ENCODE measurements at regions not wholly inside any gene's neighbourhood (a gene's known extent, or its start where the extent isn't known, plus 50 kb on each side); places are given as distances from the start of the nearest gene placed in this dataset.

- intact Hi-C loops (cut with DNase I; ENCODE audit: low total_unique reads), result no loop called here
- H3K27ac ChIP-seq, result no peak overlapping the region
- DNase-seq, result no peak
- TF ChIP-seq, protein P1, sequence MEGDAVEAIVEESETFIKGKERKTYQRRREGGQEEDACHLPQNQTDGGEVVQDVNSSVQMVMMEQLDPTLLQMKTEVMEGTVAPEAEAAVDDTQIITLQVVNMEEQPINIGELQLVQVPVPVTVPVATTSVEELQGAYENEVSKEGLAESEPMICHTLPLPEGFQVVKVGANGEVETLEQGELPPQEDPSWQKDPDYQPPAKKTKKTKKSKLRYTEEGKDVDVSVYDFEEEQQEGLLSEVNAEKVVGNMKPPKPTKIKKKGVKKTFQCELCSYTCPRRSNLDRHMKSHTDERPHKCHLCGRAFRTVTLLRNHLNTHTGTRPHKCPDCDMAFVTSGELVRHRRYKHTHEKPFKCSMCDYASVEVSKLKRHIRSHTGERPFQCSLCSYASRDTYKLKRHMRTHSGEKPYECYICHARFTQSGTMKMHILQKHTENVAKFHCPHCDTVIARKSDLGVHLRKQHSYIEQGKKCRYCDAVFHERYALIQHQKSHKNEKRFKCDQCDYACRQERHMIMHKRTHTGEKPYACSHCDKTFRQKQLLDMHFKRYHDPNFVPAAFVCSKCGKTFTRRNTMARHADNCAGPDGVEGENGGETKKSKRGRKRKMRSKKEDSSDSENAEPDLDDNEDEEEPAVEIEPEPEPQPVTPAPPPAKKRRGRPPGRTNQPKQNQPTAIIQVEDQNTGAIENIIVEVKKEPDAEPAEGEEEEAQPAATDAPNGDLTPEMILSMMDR (IDR thresholded peaks at IDR 0.05), result no peak
- no peaks in the 10 kb centered on the region for H3K36me3 ChIP-seq
- peaks cover 0 to 5% (median 0%) of the 10 kb centered on the region in 3 donors for H3K9me3 ChIP-seq
- no peak overlapping the region for H3K4me3 ChIP-seq
- H3K27me3 ChIP-seq, result no peaks in the 10 kb centered on the region
- peaks cover 0 to 26% (median 10%) of the 10 kb centered on the region in 4 donors for H3K4me1 ChIP-seq
These were observed 256.7 kb downstream of the ANAPC1 start for GRCh38 chr2:111627256-111627655.

- no peaks in the 10 kb centered on the region for H3K36me3 ChIP-seq
- H3K4me3 ChIP-seq, result no peak overlapping the region
These were observed 255.8 kb downstream of the ANAPC1 start for GRCh38 chr2:111628221-111628620.

GRCh38 chr2:111629983-111630382 lies 254.0 kb downstream of the ANAPC1 start:
- TF ChIP-seq, protein P1 (IDR thresholded peaks at IDR 0.05), result no peak
- Histone ChIP-seq H3K36me3 (no peaks in the 10 kb centered on the region), H3K9me3 (peaks cover 0 to 5% (median 0%) of the 10 kb centered on the region in 3 donors), H3K4me3 (no peak overlapping the region), H3K27ac (no peak overlapping the region), H3K27me3 (no peaks in the 10 kb centered on the region), H3K4me1 (peaks cover 0 to 40% (median 16%) of the 10 kb centered on the region in 4 donors)
- intact Hi-C loops (cut with DNase I; ENCODE audit: low total_unique reads), result no loop called here
- no peak for DNase-seq

More at GRCh38 chr2:111628221-111628620, 255.8 kb downstream of the ANAPC1 start:
- Histone ChIP-seq H3K4me1 (peaks cover 0 to 33% (median 16%) of the 10 kb centered on the region in 4 donors), H3K27ac (no peak overlapping the region), H3K9me3 (peaks cover 0 to 5% (median 0%) of the 10 kb centered on the region in 3 donors), H3K27me3 (no peaks in the 10 kb centered on the region)
- DNase-seq, result no peak
- TF ChIP-seq, protein P1 (IDR thresholded peaks at IDR 0.05), result no peak
- intact Hi-C loops (cut with DNase I; ENCODE audit: low total_unique reads), result no loop called here

DNA sequence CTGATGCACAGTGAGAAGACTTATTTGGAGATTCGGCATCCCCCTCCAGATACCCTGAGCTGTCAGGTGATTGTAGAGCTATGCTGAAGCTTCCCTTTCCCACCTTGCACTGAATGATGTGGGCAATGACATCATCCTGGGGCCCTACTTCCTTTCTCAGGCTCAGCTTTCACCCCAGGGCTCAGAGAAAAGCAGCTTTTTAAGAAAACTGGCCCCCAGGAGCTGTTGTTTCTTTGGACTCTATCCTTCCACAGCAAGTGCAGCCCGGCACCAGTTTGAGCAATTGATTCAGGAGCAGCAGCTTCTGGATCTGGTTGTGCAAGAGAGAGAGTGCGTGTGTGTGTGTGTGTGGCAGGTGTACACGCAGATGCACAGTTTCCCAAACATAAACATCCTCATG lies 251.3 kb downstream of the ANAPC1 start:
- TF ChIP-seq, protein P1 (IDR thresholded peaks at IDR 0.05), result no peak
- intact Hi-C loops (cut with DNase I; ENCODE audit: low total_unique reads), result no loop called here
- H3K4me1 ChIP-seq, result peaks cover 0 to 37% (median 15%) of the 10 kb centered on the region in 4 donors
- DNase-seq, result no peak
- H3K36me3 ChIP-seq, result no peaks in the 10 kb centered on the region
- H3K27me3 ChIP-seq, result no peaks in the 10 kb centered on the region
- H3K27ac ChIP-seq, result no peak overlapping the region
- H3K4me3 ChIP-seq, result no peak overlapping the region
- H3K9me3 ChIP-seq, result peaks cover 0 to 5% (median 0%) of the 10 kb centered on the region in 3 donors

- peaks cover 0 to 37% (median 15%) of the 10 kb centered on the region in 4 donors for H3K4me1 ChIP-seq
- TF ChIP-seq, protein P1 (IDR thresholded peaks at IDR 0.05), result no peak
- H3K27ac ChIP-seq, result no peak overlapping the region
- H3K9me3 ChIP-seq, result peaks cover 0 to 5% (median 0%) of the 10 kb centered on the region in 3 donors
- intact Hi-C loops (cut with DNase I; ENCODE audit: low total_unique reads), result no loop called here
- no peaks in the 10 kb centered on the region for H3K36me3 ChIP-seq
- H3K4me3 ChIP-seq, result no peak overlapping the region
- DNase-seq, result no peak
- no peaks in the 10 kb centered on the region for H3K27me3 ChIP-seq
These were observed 250.8 kb downstream of the ANAPC1 start for GRCh38 chr2:111633189-111633588.

DNA sequence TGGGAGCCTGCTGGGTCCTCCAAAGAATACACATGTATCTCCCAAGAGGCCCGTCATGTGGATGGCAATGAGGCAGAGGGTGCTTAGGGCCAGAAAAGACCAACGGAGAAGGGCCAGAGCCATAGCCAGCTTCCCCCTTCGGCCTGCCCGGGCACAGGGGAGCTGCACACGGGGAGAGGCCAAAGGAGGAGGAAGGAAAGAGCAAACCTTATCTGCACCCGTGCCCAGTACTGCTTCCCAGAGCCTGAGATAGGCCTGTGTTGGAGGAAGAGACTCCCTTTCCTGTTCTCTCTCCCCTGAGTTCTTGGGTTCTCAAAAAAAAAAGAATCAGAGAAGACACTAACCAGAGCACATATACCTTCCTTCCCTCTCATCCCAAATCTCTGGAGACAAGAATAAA lies 250.3 kb downstream of the ANAPC1 start:
- TF ChIP-seq, protein P1 (IDR thresholded peaks at IDR 0.05), result no peak
- Histone ChIP-seq H3K4me3 (no peak overlapping the region), H3K27me3 (no peaks in the 10 kb centered on the region), H3K9me3 (peaks cover 0 to 5% (median 0%) of the 10 kb centered on the region in 3 donors), H3K27ac (no peak overlapping the region), H3K36me3 (no peaks in the 10 kb centered on the region), H3K4me1 (peaks cover 0 to 37% (median 15%) of the 10 kb centered on the region in 4 donors)
- no peak for DNase-seq
- intact Hi-C loops (cut with DNase I; ENCODE audit: low total_unique reads), result no loop called here

Data from tibial artery (tissue), 4 donors.